GM21737 (cell line): ENCODE measurements at regions not wholly inside any gene's neighbourhood (a gene's known extent, or its start where the extent isn't known, plus 50 kb on each side); places are given as distances from the start of the nearest gene placed in this dataset.
"Not testable (repeated sequence)": the region's sequence is repeated elsewhere in the genome, so short reads cannot be mapped to it uniquely, and the experiment has no call there.

Experiments
- ATAC-seq: cut with Tn5 transposase; IDR thresholded peaks from one replicate; pipeline ENCODE4 v1.9.1; 2021; ENCODE audit warnings: mild to moderate bottlenecking, moderate library complexity; ENCODE audit not compliant: unreplicated experiment

DNA sequence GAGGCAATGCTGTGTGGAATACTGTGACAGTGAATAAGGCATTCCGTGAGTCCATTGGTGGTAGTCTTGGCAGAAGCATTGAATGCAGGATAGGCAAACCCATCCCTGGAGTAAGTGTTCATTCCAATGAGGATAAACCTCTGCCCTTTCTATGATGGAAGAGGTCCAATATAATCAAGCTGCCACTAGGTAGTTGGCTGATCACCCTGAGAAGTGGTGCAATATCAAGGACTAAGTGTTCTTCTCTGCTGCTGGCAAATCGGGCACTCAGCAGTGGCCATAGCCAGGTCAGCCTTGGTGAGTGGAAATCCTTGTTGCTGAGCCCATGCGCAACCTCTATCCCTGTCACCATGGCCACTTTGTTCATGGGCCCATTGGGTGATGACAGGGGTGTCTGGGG, 70.1 kb downstream of the FBXO4 start:
- ATAC-seq: no peak

DNA sequence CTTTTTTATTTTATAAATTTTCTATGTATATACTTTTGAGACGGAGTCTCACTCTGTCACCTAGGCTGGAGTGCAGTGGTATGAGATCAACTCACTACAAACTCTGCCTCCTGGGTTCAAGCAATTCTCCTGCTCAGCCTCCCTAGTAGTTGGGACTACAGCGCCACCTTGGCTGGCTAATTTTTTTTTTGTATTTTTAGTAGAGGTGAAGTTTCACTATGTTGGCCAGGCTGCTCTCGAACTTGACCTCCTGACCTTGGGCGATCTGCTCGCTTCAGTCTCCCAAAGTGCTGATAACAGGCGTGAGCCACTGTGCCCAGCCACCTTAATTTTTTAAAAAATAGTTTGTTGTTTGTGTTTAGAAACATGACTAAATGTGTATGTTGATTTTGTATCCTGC, 76.6 kb downstream of the FBXO4 start:
- no peak for ATAC-seq

DNA sequence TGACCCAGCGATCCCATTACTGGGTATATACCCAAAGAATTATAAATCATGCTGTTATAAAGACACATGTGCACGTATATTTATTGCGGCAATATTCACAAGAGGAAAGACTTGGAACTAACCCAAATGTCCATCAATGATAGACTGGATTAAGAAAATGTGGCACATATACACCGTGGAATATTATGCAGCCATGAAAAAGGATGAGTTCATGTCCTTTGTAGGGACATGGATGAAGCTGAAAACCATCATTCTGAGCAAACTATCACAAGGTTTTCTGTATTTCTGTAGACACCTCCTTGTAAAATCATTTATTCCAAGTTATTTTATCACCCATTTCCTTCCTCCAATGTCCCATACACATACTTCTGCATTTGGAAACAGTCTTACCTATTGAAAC, 78.8 kb downstream of the FBXO4 start:
- ATAC-seq: not testable (repeated sequence)

- no peak for ATAC-seq
Measured at GRCh38 chr5:42005561-42006153, 80.6 kb downstream of the FBXO4 start.

GRCh38 chr5:42013561-42013960, 88.5 kb downstream of the FBXO4 start:
- no peak for ATAC-seq

DNA sequence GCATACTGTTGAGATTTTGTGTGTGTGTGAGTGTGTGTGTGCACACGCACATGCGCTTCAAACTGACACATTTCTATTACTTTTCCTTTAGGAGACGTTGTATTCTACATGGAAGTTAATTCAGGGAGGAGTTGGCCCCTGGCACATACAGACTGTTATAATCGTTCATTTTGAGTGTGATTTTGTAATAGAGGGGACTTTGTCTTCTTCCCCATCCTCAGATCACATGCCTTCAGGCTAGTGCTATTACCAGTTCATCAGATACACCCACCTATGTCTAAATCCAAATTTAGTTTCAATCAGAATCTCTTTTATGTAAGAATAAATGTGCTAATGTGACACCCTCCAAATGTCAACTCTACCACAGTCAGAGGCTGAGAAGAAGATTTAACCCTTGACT, 90.2 kb downstream of the FBXO4 start:
- no peak for ATAC-seq

GRCh38 chr5:42015681-42016080, 90.6 kb downstream of the FBXO4 start:
- ATAC-seq: no peak

DNA sequence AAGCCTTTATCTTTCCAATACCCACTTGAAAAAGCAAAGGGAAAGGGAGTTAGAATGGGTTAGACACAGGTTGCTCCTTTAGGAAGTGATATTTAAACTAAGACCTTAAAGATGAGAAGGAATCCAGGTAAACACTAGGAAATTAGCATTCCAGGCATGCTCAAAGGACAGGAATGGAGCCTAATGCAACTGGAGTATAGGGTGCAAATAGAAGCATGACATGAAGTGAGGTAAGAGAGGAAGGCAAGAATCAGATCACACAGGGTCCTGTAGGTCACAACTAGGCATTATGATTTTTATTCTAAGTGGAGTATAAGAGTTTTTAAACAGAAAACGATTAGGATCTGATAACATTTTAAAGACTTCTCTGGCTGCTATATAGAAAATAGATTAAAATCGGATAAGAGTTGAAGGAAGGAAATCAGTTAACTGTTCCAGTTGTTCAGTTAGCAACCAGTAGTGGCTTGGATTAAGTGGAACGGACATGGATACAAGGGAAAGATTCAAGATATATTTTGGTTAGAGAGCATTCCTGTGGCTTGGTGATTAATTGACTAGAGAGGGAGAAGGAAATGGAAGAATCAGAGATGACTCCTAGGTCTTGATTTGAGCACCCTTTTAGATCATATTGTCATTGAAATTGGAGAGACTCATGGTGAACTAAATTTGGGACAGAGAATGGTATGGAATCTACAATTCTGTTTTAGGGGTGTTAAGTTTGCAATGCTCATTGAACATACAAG, 95.9 kb downstream of the FBXO4 start:
- ATAC-seq: no peak

GRCh38 chr5:42021923-42022322, 96.8 kb downstream of the FBXO4 start:
- no peak for ATAC-seq

- ATAC-seq: no peak
Measured at GRCh38 chr5:42022383-42022972, 97.4 kb downstream of the FBXO4 start.

GRCh38 chr5:42026446-42026845, 101.4 kb downstream of the FBXO4 start:
- ATAC-seq: no peak

DNA sequence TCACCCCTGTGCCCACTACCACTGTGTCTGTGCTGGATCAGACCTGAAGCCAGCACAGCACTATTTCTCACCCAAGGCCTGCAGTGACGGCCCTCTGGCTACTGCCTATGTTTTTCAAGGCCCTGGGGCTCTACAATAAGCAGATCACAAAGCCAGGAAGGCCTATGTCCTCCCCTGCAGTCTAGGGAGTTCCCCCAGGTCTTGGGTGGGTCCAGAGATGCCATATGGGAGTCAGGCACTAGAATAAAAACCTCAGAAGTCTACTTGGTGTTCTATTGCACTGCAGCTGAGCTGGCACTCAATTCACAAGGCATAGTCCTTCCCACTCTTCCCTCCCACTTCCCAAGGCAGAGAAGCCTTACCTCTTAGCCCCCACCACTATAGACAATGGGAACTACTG, 107.1 kb downstream of the FBXO4 start:
- no peak for ATAC-seq

GRCh38 chr5:42035526-42035925, 110.4 kb downstream of the FBXO4 start:
- no peak for ATAC-seq

GRCh38 chr5:42036379-42036778, 111.3 kb downstream of the FBXO4 start:
- no peak for ATAC-seq

DNA sequence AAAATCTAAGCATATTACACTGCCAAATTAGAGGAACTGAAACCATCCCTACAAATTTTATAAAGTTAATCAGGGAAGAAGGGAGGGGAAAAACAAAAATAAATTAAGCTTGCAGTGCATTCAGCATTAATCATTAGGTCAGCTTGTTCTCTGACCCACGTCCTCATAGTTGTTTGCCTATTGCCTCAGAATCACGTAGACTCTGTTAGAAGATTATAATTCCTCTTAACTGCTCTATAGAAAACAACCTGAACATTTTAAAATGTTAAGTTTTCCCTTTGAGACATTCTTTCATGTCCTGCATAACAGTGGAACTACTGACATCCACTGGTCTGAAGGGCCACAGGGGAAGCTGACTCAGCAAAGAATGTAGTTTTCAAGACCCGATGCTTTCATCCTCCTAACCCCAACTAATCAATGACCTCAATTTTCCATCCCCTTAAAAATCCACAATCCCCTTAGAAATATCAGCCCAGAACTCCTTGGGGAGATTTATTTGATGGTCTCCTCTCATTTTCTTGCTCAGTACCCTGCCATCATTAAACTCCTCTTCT, 112.4 kb downstream of the FBXO4 start:
- no peak for ATAC-seq

DNA sequence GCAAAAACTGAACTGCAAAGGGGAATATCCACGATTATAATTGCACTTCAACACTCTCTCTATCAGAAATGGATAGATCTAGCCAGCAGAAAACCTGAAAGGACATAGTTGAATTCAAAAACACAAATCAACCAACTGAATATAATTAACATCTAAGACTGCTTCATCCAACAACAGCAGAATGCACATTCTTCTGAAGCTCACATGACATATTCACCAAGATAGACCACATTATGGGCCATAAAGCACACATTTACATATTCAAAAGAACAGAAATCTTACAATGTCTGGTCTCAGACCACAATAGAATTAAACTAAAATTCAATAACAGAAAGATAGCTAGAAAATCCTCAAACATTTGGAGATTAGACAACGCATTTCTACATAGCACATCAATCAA, 118.3 kb downstream of the FBXO4 start:
- no peak for ATAC-seq

GRCh38 chr5:42057254-42057690, 132.2 kb downstream of the FBXO4 start:
- ATAC-seq: peak; percentile 91

DNA sequence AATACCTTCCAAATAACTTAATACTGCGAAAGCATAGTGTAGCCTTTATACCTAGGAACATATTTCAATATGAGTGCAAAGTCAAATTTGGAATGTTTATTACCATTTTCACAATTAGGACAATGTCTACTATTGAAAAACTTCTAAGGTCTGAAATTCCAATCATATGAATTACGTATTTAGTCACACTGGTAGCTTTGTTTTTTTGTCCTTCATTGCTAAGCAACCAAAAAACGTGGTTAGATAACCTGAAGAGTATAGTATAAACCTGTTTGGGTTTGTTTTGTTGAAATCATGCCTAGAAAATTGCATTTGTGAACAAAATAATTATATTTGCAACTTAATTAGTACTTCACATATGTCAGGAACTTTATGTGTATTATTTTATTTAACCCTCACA, 134.2 kb downstream of the FBXO4 start:
- no peak for ATAC-seq

DNA sequence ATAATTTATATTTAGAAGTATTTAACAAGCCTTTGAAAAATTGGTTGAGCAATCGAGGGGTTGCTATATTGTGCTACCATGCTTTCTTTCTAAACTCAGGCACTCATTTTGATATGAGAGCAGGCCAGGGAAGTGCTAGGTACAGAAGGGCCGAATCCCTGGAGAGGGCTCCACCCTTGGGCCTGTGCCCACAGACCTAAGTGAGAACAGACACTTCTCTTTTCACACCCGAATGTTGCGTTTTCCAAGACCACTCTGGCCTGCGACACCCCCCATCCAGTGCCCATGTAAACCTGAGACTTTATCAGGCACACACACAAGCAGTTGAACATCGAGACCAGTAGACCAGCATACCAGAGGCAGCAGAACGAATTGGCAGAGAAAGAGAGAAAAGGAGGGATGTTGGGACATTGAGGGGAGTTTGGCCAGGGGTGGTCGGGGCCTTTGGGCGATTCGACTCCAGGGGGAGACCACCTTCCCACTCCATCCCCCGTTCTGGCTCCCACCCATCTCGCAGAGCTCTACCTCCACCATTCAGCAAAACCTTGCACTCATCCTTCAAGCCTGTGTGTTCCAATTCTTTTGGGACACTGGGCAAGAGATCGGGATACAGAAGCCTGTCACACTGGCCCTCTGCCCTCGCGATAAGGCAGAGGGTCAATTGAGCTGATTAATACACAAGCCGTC, 134.8 kb downstream of the FBXO4 start:
- ATAC-seq: no peak

- no peak for ATAC-seq
Measured at GRCh38 chr5:42061121-42061520, 136.0 kb downstream of the FBXO4 start.

GRCh38 chr5:42064821-42065220, 139.7 kb downstream of the FBXO4 start:
- no peak for ATAC-seq
